Activated T-helper 9 cell treated with anti-CD3 and anti-CD28 coated beads, Interleukin-2, amount 50 U/mL, for 16 hours (primary cell): ENCODE measurements at regions not wholly inside any gene's neighbourhood (a gene's known extent, or its start where the extent isn't known, plus 50 kb on each side); places are given as distances from the start of the nearest gene placed in this dataset.

Source experiments
- DNase-seq: peaks from one replicate; pipeline ENCODE4 v3.0.0-alpha.2; 2020; ENCODE audit warnings: low read depth

DNA sequence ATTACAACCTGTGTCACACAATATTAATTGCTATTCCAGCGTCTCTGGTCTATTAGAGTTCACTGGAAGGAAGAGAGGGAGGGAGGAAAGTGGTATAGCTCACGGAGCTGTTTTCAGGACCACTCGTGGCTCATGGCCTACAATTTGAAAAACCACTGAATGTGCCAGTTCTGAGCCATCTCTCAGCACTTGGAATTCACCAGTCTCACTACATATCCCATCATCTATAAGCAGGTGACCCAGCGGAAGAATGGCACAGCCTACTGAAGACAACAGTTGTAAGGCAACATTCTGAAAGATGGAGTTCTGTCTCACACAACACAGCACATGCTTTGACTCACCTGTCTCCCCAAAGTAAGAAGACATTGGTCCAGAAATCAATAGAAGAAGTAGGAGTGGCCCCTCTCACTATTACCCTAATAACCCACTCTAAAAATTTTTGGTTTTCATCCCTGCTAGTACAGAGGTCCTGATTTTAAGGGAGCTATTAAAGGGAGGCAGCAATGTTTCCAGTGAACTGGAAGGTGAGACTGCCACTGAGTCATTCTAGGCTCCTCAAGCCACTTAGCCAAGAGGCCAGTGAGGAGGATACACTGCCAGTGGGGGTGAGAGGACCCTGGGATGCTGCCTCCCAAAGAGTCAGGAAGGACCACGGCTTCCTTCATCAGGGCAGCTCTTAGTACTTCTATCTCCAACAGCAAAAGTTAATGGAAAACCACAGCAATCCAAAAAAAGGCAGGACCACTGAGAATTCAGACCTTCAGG, 50.0 kb upstream of the DOCK9 start:
- DNase-seq, result no peak

DNA sequence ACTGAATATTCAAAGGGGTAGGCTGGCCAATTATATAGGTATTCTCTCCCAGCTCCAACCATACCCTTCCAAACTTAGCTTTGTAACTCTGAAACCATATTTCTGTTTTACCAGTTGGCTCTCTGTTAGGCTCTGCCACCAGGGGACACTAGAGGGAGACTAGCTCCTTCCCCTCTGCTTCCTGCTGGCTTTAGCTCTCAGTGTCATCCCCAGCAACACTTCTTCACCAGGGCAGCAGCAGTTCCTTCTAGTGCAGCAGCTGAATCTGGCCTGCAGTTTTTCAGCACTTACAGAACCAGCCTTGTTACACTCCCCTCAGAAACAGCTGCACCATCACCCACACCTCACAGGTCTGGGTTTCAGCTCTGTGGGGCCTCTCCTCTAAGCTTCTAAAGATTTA, 51.0 kb upstream of the DOCK9 start:
- DNase-seq, result no peak

DNA sequence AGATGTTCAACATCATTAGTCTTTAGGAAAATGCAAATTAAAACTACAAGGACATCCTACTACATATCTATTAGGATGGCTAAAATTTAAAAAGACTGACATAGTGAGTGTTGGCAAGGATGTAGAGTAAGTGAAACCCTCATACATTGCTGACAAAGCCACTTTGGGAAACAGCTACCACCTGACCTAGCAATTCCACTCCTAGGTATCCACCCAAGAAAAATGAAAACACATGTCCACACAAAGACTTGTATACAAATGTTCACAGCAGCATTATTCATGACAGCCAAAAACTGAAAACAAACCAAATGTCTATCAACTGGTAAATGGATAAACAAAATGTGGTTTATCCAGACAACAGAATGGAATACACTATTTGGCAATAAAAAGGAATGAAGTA, 51.7 kb upstream of the DOCK9 start:
- no peak for DNase-seq

DNA sequence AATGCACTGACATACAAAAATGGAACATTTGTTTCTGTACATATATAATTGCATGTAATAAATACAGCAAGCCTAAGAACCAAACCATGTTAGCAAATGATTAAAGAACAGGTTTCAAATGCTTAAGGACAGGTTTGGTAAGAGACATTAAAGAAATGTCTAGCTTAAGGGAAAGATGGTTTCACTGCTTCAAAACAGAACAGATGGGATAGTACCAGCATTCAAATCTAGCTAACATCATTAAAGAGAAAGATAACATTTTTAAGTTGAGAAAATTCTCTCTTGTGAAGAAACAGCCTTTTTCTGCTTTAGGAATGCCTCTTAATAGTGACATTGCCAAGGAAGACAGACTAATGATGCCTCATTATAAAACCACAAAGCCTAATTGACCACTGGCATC, 52.5 kb upstream of the DOCK9 start:
- DNase-seq, result no peak

DNA sequence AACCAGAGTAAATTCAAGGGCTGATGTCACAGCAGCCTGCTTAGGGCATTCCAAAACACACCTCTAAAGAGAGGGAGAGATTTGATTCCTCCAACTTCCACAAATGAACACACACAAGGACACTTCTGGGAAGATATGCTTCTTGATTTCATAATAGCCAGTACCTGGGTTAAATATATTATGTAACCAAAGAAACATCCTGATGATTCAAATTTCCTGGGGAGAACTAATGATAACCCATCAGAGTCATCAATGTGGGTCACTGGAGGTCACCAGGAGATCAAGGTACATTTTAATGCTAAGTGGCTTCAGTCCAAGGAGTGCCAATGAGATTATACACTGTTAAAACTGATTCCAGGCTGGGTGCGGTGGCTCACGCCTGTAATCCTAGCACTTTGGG, 54.0 kb upstream of the DOCK9 start:
- no peak for DNase-seq

DNA sequence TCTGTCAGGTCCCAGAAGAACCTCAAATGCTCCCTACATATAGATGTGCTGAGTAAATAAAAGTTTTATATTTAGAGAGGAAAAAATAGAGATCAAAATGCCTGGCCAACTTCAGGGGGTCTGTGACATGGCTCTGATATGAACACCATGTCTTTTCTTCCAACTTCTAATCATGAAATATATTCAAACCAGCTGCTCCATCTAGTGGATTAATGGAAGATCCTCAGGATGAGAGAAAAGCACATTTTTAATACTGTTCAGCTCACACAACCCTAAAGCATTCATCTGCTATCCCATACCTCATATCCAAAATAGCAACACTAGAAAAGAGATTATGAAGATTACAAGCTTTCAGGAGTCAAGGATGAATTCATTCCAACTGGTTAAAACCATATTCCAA, 56.0 kb upstream of the DOCK9 start:
- no peak for DNase-seq

DNA sequence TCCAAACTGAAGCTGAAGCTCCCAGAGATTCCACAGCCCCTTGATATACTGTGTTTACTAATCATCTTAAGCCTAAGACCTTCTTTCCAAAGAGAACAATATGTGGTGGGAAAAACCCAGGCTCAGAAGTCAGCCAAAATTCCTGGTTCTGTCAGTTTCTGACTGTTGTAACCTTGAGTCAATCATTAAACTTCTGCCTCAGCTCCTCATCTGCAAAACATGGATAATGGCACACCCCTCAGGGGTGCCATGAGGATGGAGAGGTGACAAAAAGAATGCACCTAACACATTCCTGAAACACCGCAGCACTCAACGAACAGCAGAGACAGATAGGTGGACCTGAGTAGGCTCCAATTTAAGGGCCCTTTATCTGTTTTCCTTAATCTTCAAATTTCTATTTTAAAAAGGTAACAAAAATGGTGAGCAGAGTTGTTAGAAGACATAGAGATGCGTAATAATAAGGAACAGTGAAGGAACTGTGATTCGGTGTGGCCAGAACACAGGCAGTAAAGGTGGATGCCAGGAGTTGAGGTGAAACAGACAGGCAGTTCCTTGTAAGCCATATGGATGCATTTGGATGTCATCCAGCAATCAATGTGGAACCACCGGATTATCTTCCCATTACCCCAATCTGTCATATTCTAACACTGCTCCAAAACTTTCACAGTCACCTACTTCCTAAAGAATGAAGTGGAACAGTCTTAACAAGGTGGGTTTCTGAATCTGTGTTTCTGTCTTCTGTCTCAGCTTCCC, 56.6 kb upstream of the DOCK9 start:
- no peak for DNase-seq

DNA sequence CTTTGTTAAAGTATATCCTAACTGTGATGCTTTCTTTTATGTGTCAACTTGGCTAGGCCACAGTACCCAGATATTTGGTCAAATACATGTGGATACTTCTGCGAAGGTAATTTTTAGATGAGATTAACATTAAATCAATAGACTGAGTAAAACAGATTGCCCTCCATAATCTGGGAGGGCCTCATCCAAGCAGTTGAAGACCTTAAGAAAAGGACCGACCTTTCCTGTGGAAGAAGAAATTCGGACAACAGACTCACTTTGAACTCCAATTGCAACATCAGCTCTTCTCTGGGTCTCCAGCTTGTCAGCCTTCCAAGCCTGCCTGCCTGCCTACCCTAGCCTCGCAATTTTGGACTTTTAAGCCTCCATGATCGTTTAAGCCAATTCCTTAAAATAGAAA, 57.9 kb upstream of the DOCK9 start:
- no peak for DNase-seq

DNA sequence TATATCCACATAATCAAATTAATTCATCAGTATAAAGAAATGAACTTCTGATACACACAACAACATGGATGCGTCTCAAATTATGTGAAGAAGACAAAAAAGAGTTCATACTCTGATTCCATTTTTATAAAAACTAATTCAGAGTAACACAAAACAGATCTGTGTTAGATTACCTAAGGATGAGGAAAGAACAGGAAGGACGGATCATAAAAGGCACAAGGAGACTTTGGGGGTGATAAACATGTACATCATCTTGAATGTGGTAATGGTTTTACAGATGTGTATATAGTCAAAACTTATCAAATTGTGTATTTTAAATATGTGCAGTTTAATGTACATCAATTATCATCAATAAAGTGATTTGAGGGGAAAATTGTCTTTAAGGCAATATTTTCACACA, 59.9 kb upstream of the DOCK9 start:
- DNase-seq, result no peak

DNA sequence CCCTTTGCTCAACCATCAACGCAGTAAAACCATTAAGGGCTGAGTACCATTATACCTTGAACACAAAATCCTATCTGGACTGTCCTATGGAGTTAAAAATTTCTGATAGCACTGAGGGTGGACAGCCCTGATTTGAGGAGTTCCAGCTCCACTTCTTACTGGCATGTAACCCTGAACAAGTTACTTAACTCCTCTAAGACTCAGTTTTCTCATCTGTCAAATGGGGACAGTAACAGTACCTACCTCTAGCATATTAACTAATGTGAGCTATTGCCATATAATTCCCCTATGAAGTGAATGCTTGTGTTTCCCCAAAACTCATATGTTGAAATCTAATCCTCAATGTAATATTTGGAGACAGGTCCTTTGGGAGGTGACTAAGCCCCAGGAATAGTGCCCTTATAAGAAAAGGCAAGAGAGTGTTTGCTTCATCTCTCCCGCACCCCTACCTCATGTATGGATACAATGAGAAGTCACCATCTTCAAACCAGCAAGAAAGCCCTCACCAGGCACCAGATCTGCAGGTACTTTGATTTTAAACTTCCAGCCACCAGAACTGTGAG, 61.9 kb upstream of the DOCK9 start:
- DNase-seq, result no peak

DNA sequence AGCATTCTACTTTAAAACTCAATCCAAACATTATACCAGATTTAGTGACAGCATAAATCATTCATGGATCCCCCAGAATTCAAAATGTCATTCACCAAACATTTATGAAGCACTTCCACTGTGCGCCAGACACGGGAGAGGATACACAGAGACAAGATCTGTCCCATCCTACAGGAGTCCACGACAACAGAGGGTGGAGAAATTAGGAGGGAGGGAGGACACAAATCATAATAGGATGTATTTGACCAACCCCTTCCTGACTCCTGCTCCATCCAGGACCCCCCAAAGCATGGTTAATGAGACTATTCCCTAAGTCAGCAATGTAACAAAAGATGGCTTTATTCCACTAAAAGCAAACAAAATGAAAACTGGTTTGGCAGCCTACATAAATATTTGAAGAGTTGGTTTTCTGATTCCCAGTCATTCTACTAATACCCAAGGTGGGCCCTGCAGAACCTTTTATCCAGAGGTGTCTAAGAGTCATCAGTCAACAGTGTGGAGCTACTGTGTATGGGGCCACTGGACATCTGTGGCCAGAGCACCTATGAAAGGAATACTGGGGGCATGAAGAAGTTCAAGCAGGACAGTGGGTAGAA, 62.8 kb upstream of the DOCK9 start:
- no peak for DNase-seq

DNA sequence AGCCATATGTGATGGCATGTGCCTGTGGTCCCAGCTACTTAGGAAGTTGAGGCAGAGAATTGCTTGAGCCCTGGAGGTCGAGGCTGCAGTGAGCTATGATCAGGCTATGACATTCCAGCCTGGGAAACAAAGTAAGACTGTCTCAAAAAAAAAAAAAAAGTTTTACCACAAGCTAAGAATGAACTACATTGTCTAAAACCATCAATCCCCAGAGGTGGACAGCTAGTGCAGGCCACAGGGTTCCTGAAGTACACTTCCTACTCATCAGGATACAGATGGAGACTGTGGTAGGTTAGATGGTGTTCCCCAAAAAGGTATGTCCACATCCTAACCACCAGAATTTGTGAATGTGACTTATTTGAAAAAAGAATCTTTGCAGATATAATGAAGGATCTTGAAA, 63.5 kb upstream of the DOCK9 start:
- DNase-seq, result no peak

DNA sequence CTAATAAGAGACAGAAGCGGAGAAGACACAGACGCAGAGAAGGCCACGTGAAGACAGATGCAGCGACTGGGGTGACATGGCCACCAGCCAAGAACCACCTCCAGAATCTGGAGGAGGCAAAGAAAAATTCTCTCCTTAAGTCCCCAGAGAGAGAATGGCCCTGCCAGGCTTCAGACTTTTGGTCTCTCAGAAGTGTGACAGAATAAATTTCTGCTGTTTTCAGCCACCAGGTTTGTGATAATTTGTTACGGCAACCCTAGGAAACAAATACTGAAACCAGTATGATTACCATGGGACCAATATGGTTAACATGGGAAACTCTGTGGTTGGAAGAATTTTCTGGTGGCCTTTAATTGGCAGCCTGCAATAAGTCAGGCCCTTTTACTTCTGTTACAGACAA, 63.9 kb upstream of the DOCK9 start:
- no peak for DNase-seq

DNA sequence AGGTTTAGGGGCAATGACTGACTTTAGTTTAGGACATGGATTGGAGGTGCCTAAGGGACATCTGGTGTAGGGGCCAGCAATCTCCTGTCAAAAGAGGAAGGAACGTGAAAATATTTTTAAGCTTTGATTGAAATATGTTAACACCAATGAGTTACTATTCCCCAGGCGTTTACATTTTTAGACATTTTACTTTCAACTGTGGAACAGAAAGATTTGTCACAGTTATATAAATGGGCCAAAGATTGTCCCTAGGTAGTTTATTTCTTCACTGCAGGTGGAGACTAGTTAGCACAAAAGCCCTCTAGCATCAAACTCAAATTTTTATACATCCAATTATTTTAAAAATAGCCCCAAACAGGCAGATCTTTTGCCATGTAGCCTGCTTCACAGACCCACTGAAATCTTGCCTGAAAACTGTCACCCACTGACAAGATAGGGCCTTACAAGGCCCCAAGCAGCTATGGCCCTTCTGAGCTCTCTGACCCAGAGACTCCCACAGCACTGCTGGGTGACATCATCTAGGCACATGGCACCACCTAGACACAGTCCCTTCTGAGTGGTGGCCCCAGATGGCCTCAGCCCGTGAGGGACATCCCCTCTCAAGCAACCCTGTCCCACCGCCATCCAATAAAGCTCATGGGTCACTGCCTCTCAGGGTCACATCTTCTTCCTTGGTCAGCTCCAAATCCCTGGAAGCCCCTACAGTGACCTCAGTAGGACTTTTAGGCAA, 64.8 kb upstream of the DOCK9 start:
- no peak for DNase-seq

DNA sequence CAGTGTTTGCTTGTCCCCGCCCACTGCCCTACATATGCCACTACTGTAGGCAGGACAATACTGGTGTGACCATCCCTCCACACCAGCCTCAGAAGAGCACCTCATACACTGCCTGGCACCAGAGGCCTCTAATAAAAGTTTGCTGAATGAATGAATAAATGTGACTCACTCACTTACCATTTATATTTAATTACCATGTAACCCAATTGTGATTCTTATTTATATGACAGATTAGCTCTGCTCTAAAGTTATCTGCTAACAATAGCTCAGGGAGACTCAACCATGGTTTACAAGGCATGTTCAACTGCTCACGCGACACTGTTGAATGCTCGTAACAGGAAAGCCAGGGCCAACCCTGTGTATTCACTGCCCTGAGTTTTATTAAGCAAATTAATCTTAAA, 66.0 kb upstream of the DOCK9 start:
- no peak for DNase-seq

DNA sequence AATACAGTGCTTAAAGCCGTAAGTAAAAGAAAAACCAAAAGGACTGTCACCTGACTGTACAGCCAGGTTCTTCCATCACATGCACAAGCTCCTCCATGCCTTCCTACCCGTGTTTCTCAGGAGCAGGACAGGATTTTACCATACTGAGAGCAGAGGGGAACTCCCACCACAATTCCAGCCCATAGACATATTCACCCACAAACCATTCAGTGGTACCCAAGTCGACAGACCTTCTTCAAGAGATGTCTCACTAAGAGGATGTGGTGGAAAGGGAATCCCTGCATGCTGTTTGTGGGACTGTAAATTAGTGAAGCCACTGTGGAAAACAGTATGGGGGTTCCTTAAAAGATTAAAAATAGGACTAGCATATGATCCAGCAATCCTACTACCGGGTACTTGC, 66.9 kb upstream of the DOCK9 start:
- DNase-seq, result no peak

DNA sequence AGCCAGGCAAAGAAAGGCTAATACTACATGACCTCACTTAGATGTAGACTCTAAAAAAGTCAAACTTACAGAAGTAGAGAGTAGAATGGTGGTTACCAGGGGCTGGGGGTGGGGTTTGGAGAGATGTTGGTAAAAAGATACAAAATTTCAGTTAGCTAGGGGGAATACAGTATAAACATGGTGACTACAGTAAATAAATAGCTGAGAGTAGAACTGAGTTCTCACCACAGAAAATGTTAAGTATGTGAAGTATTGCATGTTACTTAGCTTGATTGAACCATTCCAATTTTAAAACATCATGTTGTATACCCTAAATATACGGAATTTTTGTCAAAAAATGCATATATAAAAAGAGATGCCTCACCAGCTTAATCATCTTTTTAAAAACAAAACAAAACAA, 67.5 kb upstream of the DOCK9 start:
- no peak for DNase-seq

DNA sequence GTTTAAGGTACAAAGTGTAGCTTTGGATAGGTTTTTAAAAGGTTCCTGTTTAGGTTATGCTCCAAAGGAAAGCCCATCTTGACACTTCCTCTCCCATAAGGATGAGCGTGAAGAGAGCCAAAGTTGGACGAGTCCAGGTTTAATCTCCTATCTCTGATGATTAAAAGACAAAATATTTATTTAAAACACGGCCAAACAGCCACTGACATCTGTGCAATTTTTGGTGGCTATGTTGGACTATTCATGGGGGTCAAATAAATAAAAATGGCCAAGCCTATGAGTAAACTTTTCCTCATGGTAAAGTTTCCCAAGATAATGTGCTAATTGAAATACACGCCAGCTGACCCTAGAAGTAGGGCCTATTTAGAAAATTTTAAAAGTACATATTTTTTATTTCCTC, 69.0 kb upstream of the DOCK9 start:
- DNase-seq, result no peak

DNA sequence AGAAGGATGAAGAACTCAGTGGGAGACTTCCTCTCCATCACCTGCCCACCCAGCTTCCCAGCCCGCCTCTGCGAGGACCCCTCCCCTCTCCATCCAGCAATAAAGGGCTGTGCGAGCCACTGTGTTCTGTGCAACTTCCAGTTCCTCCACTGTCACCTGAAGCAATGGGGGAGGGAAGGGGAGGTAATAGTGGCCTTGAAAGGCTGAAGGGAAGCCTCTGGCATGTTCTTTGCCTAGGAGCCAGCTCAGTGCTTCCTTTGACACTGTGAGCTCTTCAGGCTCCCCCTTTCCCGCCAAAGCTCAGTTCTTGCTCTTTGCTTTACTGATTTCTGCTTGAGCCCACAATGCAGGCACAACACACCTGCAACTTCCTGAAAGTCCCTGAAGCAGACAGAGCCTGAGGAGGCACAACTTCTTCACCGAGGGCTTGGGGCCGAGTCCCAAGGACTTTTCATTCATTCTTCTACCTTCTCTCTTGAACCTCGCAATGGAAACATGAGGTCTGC, 73.2 kb upstream of the DOCK9 start:
- DNase-seq, result no peak

DNA sequence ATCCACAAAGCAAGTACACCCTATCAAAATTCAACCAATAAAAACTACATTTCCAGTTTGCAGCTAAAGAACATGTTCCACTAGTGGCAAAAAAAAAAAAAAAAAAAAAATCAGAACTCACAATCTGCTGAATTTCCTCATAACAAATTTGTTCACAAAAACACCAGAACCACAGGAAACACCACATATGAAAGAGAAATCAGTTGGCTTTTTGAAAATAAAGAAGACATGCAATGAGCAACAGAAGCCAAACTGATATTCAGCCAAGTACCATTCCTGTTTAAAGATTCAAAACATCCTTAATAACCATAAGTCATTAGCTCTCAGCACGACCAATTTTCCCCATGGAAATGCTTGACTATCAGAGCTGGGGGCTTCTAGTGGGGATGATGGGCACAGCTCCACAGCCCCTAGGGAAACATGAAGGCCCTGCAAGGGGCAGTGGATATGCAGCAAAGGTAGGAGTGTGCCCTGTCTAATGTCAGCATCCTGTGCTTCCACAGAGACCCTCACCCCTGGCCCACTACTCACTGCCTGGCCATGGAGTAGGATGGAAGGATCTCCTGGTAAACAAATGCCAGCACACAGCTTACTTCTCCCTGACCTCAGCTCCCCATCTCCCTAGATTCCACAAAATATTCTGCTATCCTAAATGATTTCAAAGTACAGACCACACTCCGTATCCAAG, 74.0 kb upstream of the DOCK9 start:
- no peak for DNase-seq

DNA sequence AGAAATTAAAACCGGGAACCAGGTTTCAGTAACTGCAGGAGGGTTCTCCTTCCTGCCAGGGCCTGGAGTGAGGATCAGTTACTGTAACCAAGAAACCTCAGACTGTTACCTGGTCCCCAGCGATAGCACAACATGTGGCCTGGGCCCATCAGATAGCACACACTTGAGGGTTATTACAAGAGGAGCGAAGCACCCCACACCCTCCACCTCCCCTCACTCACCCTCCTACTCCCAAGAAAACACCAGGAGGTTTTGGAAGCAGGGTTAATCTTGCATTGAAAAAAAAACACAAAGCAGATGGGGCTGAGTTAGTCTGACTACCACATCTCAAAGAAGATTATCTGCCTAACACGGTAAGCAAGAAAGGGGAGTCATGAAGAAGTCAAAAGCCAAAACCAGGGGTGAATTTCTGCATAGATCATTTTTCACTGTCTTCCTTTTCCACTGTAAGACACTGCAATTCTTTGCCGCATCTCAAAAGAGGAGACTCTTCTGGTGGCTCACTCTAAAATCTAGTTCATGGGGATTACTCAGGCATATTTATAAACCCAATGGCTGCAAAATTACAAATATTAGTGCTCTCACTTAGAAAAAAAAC, 75.9 kb upstream of the DOCK9 start:
- no peak for DNase-seq
